ENCODE measurements at regions not wholly inside any gene's neighbourhood (a gene's known extent, or its start where the extent isn't known, plus 50 kb on each side); places are given as distances from the start of the nearest gene placed in this dataset.

GRCh38 chr21:39065917-39066316 lies 117.3 kb downstream of the PSMG1 start:
- TF ChIP-seq CTCF (IDR thresholded peaks at IDR 0.05): no peak
- intact Hi-C loops (cut with DNase I): loop anchor here in 4 of 10 donors (5.0 to 10.0 kb wide), 4 partner anchors 61 to 334 kb away; no protein-coding TSS in a partner anchor

GRCh38 chr21:39064325-39065012 lies 118.8 kb downstream of the PSMG1 start:
- H3K4me3 ChIP-seq: no peak overlapping the region
- DNase-seq (no peak), ATAC-seq (no peak)
- intact Hi-C loops (cut with DNase I): loop anchor here in 4 of 10 donors (5.0 to 10.0 kb wide), 4 partner anchors 60 to 332 kb away; no protein-coding TSS in a partner anchor
- H3K27me3 ChIP-seq: no peaks in the 10 kb centered on the region
- TF ChIP-seq CTCF (IDR thresholded peaks at IDR 0.05): no peak
- no peak overlapping the region for H3K27ac ChIP-seq
- 96% methylated on average over 5 of the region's 5 CpGs for WGBS, 2 donors
- peaks cover 9 to 30% (median 22%) of the 10 kb centered on the region in 9 donors for H3K4me1 ChIP-seq
- no peaks in the 10 kb centered on the region for H3K36me3 ChIP-seq
- peaks cover 0 to 16% (median 4%) of the 10 kb centered on the region in 11 donors for H3K9me3 ChIP-seq

More at GRCh38 chr21:39065917-39066316, 117.3 kb downstream of the PSMG1 start:
- ATAC-seq: no peak
- 88 to 91% methylated on average over 2 of the region's 2 CpGs for WGBS, 2 donors
- DNase-seq: no peak
- Histone ChIP-seq H3K4me1 (peaks cover 9 to 32% (median 22%) of the 10 kb centered on the region in 9 donors), H3K27ac (peak overlapping the region in 6 of 10 donors; percentile 17 to 78 (median 64)), H3K9me3 (peaks cover 0 to 20% (median 4%) of the 10 kb centered on the region in 11 donors), H3K36me3 (no peaks in the 10 kb centered on the region), H3K4me3 (no peak overlapping the region), H3K27me3 (no peaks in the 10 kb centered on the region)

DNA sequence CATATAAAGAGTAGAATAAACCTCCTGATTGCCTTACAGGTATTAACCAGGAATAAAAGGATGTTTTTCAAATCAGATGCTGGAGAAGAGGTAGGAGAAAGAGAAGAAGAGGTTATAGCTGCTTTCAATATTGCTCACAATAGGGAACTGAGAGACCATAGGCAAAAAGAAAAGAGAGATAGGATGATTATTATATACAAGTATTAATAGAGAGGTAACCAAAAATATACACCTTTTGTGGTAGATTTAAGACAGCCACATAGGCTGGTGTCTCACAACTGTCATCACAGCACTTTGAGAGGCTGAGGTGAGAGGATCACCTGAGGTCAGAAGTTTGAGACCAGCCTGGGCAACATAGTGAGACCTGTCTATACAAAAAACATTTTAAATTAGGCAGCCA lies 119.7 kb downstream of the PSMG1 start:
- Histone ChIP-seq H3K27me3 (no peaks in the 10 kb centered on the region), H3K4me3 (no peak overlapping the region), H3K4me1 (peaks cover 9 to 30% (median 22%) of the 10 kb centered on the region in 9 donors), H3K27ac (no peak overlapping the region), H3K9me3 (peaks cover 0 to 11% (median 4%) of the 10 kb centered on the region in 11 donors), H3K36me3 (no peaks in the 10 kb centered on the region)
- ATAC-seq (no peak), DNase-seq (no peak)
- intact Hi-C loops (cut with DNase I): loop anchor here in 2 of 10 donors (10.0 kb wide), 2 partner anchors 59 to 329 kb away; no protein-coding TSS in a partner anchor
- TF ChIP-seq CTCF (IDR thresholded peaks at IDR 0.05): no peak

- intact Hi-C loops (cut with DNase I): loop anchor here in 2 of 10 donors (10.0 kb wide), 2 partner anchors 57 to 327 kb away; no protein-coding TSS in a partner anchor
- Histone ChIP-seq H3K4me1 (peaks cover 7 to 20% (median 12%) of the 10 kb centered on the region in 9 donors), H3K4me3 (no peak overlapping the region), H3K27me3 (no peaks in the 10 kb centered on the region), H3K27ac (no peak overlapping the region), H3K36me3 (no peaks in the 10 kb centered on the region), H3K9me3 (peaks cover 0 to 11% (median 4%) of the 10 kb centered on the region in 11 donors)
- WGBS, 2 donors: 92 to 95% methylated on average over 9 of the region's 9 CpGs
- no peak for DNase-seq
- TF ChIP-seq CTCF (IDR thresholded peaks at IDR 0.05): no peak
- ATAC-seq: peak in 2 of 8 donors; percentile 13 to 15
Observed at GRCh38 chr21:39062196-39062595, 121.1 kb downstream of the PSMG1 start.
